GM19438 (cell line): ENCODE measurements at regions not wholly inside any gene's neighbourhood (a gene's known extent, or its start where the extent isn't known, plus 50 kb on each side); places are given as distances from the start of the nearest gene placed in this dataset.

Source experiments
- ATAC-seq: cut with Tn5 transposase; IDR thresholded peaks from one replicate; pipeline ENCODE4 v1.9.1; 2021; ENCODE audit warnings: low read depth; ENCODE audit not compliant: unreplicated experiment

DNA sequence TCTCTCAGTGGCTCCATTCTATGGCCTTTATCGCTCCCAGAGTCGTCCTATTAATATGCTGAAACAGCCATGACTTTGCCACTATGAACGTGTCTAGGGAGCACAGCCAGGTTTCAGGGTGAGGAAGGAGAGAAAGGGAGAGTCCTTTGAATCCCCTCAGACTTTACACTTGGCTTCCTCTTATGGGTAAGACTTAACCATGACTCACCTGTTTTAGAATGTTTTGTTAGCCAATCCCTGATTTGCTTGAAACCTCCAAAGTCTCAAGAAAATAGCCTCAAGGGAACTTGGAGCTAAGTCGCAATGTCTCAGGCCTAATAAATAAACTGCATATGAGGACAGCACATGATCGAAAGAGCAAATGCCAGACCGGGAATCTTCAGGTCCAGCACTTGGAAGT lies 131.2 kb upstream of the RCN1 start:
- no peak for ATAC-seq

DNA sequence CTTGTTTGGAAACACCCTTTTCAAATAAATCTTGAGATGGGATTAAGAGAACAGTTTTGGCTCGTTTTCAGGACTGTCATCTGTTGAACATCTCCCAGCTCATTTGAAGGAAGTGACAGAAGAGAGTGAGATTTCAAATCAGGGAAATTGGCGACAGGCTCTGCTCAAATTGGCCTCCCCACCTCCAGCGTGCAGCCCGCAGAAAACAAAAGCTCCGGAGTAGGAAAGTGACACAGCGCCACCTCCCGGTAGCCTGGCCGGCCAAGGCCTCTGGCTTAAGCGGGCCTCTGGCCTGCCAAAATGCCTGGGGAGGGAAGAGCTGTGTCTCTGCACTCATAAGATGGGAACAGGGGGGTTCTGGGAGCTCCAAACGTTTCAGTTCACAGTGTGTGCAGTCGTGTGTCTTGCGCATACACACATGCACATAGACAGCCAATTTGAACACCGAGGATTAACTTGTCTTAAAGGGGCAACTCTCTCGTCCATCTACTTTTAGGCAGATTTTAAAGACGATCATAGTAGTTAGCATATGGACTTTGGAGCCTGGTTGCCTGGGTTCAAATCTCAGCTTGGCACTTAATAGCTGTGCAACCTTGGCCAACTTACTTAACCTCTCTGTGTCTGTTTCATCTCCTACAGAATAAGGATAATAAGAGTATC lies 132.7 kb upstream of the RCN1 start:
- peak; percentile 90 for ATAC-seq

DNA sequence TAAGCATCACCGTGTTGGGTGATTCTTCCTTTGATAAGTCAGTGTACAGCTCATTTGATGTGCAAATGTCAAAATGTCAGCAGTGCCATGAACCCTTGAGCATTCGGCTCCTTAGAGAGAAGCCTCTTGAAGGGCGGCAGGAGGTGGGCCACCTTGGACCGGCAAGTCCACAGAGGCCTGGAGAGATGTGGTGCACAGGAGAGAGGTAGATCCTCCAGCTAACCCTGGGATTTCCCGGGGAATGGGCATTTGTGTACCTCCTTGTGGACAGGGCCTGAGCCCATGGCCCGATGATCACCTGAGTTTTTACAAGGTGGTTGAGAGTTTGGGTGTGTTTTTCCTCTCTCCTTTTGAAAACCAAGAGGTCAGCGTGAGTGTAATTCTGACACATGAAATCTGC lies 133.2 kb upstream of the RCN1 start:
- ATAC-seq = no peak

DNA sequence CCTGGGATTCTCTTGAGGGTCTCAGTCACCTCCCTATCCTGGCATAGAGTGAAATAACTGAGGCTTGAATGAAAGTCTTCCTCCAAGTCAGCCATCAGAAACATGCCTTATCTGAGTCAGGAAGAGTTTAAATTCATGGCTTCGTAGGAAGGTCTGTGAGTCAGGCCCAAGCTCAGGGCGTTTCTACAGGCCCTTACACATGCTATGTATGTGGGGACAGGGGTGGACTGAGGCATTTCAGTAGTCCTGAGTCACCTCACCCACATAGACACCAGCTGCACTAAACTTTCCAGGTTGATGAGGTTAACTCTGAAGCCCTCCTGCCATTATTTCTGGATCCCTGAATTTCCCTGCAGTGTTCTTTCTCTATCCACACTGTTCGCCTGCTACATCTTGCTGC lies 134.6 kb upstream of the RCN1 start:
- ATAC-seq = no peak

DNA sequence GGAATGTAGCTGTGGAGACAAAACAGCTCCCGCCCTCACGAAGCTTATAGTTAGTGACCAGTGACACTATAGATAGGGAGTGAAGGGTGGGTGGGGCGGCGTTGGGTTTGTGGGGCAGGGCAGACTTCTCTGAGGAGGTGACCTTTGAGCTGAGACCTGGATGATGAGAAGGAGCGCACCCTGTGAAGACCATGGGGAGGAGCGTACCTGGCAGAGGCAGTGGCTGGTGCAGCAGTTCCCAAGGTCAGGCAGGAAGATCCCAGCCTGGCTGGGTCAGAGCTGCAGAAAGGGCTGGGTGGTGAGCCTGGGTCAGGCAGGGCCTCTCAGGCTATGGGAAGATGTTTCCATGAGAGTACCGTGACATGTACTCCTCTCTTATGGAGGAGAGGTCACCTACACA lies 135.0 kb upstream of the RCN1 start:
- no peak for ATAC-seq

DNA sequence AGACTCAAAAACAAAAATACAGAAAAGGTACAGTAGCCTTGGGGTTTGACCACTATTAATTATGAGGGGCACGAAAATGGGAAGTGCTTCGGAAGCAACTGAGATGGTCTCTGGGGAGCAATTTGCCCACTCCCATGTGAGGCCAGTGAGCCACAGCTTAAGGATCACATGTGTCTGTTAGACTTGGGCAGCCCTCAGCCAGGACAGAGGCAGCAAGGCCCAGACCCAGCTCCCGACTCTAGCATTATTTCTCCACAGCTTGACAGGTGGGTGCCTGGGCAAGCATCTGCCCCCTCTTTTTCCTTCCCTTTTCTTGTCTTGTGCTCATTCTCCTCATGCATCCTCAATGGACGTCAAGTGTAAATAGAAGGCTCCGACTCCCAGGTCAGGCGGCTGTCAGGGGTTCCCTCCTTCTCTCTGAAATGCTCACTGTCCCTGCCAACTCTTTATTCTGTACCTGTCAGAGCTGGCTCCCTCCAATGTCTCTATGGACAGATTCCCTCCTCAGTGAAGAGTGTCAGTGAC lies 137.0 kb upstream of the RCN1 start:
- no peak for ATAC-seq

DNA sequence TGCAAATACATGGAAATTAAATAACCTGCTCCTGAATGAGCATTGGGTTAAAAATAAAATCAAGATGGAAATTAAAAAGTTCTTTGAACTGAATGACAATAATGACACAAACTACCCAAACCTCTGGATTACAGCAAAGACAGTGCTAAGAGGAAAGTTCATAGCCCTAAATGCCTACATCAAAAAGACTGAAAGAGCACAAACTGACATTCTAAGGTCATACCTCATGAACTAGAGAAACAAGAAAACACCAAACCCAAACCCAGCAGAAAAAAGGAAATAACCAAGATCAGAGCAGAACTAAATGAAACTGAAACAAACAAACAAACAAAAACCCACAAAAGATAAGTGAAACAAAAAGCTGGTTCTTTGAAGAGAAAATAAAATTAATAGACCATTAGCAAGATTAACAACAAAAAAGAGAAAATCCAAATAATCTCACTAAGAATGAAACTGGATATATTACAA lies 138.6 kb upstream of the PAX6 start:
- ATAC-seq = peak; percentile 67

DNA sequence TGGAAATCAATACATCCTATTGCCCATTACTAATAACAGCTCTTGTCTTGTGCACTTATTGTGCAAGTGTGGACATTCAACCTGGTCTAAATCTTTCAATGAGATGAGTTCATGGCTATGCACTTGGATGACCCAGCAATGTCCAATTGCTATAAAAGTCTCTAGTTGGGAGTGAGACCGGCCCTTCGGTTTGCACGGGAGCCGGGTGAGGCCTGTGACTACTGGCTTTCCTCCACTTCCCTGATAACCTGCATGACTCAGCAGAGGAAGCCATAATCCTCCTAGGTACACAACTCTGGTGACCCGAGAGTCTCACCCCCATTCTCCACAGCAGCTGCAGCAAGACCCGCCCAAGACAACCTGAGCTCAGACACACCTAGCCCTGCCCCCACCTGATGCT lies 135.9 kb upstream of the PAX6 start:
- no peak for ATAC-seq

DNA sequence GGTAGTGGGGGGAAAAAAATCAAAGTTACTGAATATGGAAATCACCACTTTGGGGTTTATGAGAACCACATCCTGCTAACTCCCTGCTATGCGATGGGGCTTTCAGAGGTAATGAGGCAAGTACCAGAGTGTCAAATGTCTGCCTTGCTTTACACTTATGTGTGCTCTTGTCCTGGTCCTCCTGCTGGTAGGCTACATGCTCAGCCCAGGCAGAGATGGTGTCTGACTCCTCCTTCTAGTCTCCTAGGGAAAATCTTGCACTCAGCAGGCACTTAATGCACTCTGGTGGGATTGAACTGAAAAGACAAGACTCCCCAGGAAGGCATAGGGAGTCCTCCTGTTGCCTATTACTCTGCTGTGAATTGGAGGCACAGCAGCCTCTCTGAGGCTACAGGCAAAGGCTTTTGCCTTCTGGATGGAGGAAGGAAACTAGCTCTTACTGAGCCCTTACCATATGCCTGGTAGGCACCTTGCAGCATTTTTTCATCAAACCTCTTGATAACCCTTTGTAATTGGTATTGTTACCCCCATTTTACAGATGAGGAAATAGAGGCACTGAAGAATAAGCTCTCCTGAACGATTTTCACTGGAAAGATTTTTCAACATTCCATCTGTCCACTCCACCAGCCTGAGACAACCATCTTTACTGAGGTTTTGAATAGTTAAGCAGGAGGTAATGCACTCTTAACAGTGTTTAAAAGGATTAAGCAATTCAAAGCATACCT lies 132.1 kb upstream of the PAX6 start:
- peak; percentile 94 for ATAC-seq

DNA sequence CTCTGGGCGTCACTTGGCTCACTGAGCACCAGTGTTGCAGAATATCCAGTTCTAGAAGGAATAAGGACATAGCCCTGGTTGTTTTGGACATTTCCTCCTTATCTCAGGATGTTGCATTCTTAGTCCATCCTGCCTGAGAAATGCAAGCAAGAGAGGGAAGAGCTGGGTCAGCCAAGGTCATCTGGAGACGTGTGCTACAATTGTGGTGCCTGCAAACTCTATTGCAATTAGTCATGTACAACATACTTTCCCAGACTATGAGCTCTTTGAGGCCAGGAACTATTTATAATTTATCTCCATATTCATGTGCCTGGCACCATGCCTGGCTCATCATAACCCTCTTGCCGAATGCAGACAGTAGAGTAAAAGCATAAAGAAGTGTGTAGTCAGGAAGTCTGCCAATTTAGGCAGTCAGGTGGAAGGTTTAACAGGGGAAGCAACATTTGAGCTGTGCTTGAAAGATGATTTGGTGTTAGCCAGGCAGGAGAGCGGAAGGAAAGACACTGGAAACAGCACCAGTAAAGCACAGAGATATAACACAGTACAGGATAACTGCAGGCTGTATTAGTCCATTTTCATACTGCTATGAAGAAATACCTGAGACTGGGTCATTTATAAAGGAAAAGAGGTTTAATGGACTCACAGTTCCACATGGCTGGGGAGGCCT lies 129.4 kb upstream of the PAX6 start:
- ATAC-seq = no peak

DNA sequence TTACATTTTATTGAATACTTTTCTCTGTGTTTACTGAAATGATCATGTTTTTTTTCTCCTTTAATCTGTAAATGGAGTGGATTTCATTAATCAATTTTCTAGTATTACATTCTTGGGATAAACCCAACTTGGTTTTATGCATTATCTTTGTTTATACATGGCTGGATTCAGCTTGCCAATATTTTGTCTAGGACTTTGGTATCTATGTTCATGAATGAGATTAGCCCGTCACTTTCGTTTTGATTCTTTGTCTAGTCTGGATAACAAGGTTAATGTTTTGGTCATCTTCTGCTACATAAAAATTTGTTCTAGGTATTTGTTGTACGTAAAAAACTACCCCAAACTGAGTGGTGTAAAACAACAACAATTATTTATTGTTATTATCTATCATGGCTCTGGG lies 127.9 kb upstream of the PAX6 start:
- no peak for ATAC-seq

DNA sequence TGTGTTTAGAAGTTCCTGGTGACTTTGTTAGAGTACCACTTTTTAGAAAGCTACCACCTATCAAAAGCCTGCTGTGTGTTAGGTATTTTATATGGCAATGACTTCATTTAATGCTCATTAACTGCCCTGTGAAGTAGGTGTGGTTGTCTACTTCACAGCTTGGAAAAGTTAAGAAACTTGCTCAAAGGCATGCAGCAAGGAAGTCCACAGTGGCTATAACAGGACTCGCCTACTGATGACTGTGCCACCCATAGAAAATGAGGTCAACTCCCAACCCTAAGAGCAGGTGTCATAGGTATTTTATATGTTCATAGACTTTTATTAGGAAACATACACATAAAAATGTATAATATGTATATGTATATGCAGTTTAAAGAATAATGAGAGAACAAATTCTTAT lies 125.2 kb upstream of the PAX6 start:
- ATAC-seq = no peak

DNA sequence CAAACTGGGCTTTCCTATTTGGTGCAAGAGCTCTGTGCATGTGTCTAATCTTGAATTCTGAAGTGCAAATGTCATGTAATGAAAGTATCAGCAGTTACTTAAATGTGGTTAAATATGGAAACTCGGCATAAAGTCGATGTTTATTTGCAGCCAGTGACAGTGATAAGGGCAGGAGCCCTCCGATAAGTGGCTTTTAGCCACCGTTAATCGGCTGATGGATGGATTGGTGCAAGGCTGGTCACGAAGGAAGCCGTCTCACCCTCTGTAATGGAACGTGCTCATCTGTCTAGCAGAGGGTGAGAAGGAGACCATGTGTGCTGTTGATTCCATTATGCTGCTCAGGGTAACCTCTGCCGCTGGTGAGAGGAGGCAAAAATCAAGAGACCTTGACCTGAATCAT lies 121.8 kb upstream of the PAX6 start:
- ATAC-seq = no peak

DNA sequence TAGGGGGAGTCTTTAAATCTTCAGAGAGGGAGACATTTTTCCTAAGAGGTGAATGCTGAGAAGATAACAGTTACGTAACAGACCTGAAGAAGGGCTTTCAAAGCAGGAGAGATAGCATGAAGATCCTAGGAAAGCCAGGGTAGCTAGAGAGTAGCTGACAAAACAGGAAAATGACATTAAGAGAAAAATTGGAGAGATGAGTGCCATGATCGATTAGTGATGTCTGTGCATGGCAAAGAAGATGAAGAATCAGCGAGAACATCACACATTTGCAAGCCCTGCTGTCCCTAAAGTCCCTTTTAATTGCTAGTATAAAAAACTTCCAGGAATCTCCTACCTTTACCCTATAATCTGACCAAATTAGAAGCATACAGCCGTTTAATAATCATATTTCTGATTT lies 116.9 kb upstream of the PAX6 start:
- no peak for ATAC-seq

DNA sequence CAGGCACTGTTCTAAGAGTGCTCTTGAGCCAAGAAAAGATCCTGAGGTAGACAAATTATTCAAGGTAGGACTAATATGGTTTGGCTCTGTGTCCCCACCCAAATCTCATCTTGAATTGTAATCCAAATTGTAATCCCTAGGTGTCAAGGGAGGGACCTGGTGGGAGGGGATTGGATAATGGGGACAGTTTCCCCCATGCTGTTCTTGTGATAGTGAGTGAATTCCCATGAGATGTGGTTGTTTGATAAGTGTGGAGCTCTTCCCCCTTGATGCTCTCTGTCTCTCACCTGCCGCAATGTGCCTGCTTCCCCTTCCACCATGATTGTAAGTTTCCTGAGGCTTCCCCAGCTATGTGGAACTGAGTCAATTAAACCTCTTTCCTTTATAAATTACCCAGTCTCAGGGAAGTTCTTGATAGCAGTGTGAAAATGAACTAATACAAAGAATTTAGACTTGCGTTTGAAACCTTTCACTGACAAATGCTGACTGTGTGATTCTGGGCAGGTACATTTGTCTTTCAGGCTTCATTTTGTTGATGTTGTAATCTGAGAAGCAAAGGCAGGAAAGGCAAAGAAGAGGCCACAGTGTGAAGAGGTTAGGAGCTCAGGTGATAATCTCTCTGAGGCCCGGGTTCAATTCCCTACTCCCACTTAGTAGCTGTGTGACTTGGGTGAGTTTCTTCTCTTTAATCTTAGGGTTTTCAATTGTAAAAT lies 115.8 kb upstream of the PAX6 start:
- ATAC-seq = no peak

DNA sequence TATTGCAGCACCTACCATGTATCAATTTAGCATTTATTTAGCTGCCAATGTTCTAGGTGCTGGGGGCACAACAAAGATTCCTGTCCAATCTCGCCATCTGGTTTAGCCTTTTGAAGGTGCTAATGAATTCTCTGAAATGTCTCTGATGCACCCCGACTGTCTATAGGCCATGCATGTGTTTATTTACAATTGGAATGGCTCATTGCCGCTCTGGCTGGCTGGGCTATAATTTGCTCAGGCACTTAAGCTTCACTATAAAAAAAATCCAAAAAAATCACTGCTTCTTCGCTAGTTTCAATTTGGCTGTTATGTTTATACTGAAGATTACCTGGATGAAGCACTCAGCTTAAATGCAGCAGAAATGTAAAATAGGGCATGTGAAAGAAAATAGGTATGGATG lies 115.0 kb upstream of the PAX6 start:
- ATAC-seq = no peak

DNA sequence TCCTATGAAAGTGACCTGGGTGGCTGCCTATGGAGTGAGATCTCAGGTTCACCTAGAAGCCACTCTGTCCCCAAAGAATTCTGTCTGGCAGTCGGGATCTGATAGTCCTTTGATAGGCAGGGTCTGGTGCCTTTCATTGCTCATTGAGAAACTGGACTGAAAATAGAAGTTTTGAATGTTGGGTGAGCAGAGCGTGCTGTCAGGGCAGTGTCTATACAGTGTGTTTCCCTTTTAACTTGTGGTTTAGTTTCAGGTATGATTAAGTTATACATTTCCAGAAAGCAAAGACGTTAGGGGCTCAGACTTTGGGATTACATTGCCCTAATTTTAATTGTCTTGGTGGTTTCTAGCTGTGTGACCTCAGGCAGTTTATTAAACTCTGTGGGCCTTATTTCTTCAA lies 111.3 kb upstream of the PAX6 start:
- ATAC-seq = peak; percentile 94

DNA sequence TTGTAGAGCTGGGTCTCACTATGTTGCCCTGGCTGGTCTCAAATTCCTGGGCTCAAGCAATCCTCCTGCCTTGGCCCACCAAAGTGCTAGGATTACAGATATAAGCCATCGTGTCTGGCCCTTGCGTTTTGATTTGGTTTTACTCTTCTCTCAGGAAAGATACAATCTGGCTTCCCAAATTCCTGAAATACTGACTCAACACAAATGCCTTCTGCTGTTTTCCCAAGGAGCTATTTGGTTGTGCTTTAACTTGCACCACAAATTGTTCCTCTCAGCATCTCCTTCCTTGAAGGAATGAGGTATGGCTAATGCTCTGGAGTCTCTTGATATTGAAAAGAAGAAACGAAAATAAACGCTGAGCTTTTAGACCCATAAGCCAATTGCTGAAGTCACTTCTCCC lies 110.0 kb upstream of the PAX6 start:
- ATAC-seq = no peak

DNA sequence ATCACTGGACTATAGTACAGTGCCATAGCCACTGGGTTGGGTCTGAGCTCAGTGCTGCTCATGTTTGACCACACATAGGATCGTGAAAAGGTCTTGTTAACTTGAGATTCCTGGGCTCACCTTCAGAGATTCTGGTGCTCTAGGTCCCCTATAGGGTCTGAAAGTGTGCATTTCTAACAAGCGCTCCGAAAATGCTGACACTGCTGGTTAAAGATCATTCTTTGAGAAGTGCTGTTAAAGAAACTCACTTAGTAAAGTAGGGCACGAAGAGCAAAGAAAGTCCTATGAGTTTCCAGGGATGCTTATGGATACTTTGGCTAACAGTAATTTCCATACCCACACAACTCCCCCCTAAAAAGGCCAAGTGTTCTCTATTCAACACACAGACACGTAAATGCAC lies 108.1 kb upstream of the PAX6 start:
- no peak for ATAC-seq

DNA sequence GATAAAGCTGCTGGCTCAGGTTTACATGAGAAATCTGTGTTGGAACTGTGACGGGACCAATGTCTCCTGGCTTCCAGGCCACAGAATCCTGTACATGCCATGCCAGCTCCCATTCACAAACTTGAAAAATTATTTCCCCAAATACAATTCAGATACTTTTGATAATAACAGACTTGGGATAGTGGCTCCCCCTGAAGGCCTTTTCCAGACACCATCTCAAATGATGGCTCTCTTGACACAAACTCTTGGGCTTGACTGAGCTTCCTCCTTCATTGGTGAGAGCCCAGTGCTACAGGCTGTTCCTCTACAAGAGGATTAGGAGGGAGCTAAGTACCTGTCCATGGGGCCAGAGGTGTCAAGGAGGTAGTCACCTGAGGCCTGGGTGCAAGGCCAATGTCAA lies 104.7 kb upstream of the PAX6 start:
- ATAC-seq = no peak

DNA sequence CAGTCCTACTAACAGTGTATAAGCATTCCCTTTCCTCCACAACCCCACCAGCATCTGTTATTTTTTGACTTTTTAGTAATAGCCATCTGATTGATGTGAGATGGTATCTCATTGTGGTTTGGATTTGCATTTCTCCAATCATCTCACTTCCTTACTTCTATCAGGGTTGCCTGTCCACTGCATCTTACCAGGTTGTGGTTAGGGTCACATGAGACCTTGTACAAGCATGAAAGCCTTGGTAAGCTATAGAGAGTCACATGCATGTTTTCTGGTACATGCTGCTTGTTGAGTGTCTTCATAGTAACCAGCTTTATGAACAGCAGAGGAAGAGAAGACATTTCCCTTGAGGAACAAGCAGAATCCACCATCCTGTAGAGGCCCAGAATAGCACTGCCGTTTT lies 102.9 kb upstream of the PAX6 start:
- ATAC-seq = no peak
